Stimulated activated CD8-positive, alpha-beta memory T cell treated with anti-CD3 and anti-CD28 coated beads, Interleukin-7, amount 100 ng/mL, for 4 hours (primary cell): ENCODE measurements at regions not wholly inside any gene's neighbourhood (a gene's known extent, or its start where the extent isn't known, plus 50 kb on each side); places are given as distances from the start of the nearest gene placed in this dataset.

ENCODE experiments used
- DNase-seq, 2 donors: peaks; one replicate each; pipeline ENCODE4 v3.0.0-alpha.2; 2020; ENCODE audit warnings: low read depth in 2 of 2

DNA sequence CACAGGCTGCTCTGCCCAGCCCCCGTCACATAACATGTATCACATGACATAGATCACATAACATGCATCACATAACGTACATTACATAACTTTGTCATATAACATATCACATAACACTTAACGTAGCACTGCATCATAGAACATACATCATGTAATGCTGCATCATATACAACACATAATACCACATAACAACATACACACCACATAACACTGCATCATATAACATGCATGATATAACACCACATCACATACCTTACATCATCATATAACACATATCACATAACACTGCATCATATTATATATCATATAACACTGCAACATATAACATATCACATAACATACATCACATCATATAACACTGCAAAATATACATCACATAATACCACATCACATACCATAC lies 83.8 kb downstream of the AXIN2 start:
- DNase-seq, result no peak

DNA sequence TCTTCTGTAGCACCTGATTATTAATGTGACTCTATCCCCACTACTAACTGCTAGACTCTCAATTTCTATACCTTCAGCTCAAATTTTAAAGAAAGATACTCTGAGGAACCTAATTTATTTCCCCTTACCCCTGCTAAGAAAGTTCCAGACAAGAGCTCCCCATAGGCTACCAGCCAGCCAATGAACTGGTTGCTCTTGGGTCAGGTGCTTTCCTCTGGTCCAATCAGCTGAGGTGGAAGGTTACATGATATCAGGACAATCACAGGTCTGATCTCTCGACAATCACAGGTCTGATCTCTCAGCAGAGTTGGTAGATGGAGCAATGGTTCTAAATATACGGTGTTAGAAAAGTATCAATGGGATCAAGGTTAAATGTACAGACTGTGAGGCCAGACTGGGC lies 86.8 kb downstream of the AXIN2 start:
- DNase-seq, result no peak

DNA sequence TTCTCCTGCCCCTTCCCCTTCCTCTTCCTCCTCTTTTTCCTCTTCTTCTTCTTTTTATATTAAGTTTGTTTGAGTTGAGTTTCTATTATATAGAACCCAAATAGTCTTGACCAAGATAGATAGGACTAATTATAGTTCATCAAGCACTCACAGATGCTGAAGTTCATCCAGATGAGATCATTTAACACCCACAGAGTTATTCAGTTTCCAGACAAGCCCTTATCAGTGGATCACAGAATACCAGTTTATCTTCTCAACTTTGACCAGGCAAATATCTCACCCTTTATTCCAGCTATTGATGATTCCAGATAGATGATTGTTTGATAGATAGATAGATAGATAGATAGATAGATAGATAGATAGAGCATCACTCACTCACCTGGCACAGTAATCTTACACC lies 87.5 kb downstream of the AXIN2 start:
- no peak for DNase-seq

DNA sequence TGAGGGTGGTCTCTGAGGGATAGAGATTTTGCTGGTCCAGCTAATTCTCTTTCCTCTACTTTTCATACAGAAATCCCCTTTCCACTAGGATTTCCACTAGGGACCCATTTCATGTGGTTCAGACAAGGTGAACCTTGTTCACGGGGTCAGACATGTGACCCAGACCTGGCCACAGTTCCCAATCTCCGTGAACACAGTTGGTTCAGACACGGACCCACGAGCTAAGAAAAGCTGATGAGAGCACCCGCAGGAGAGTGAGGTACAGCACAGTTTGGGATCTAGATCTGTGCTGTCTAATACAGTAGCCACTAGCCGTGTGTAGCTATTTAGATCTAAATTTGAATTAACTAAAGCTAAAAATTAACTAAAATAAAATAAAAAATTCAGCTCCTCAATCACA lies 88.1 kb downstream of the AXIN2 start:
- no peak for DNase-seq

DNA sequence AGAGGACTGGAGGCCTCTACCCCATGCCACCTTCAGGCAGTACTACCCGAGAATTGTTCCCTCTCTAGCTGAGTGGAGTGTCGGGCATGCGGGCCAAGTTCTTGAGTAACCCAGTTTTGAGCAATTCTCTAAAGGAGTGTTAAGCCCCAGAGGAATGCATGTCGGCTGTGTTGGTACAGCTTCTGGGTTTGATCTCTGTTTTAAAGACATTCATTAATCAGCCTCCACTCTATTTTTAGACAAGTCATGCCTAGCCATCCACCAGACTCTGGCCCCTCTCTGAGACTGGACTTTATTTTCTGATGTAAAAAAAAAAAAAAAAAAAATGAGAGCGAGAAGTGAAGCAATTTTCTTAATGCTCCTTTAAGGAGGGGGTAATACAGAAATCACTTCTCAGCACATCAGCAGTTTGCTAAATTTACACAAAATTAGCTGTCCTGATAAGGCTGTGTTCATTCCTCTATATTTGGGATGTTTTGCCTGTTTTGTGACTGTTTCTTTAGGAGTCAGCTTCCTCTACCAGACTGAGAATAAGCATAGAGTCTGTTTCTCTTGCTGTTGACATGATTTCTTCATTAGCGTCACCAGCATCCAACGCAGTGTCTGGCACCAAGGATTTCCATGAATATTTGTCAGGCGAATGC lies 88.7 kb downstream of the AXIN2 start:
- no peak for DNase-seq

DNA sequence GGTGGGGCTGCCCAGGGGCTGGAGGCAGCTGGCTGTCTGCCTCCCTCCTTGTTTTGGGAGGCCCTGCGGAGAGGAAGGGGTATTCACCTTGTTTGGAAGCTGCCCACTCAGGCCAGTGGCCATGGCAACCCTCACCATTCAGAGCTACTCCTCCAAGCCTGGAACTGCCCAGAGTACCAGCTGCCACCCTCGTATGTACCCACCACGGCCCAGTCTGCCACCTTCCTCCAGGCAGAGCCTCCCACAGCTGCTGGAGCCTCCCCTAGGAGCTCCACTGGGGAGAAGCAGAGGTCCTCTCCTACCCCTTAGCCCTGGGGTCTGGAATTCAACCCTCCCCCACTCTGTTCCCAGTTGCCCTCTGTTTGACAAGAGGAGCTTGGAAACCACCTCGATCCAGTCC lies 90.7 kb downstream of the AXIN2 start:
- no peak for DNase-seq

DNA sequence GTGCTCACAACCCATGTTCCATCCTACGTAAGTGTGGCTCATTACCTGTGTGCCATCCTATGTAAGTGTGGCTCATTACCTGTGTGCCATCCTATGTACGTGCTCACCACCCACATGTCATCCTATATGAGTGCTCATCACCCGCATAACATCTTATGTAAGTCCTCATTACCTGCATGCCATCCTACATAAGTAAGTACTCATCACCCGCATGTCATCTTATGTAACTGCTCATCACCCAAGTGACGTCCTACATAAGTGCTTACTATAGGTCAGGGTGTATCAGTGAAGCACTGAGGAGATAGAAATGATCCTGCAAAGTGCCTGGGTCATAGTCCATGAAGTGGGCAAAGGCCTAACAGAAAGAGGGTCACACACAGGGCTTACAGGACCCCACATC lies 93.1 kb downstream of the AXIN2 start:
- DNase-seq, result no peak

DNA sequence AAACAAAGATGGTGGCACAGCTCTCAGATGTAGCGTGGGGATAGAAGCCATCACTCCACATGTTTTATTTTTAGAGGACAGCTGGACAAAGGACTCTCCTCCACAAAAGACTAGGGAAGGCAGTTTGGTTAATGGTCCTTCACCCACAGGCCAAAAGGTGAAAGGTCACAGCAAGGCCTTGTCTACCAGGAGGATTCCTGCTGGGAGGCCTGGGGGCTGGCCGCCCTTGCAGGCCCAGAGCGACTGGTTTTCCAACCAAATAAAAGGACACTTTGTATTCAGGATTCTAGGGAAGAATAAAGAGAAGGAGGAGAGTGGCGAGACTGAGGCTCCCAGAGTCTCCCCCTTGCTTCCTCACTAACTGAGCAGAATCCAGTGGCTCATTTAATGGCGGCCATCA lies 94.3 kb downstream of the AXIN2 start:
- DNase-seq, result no peak

DNA sequence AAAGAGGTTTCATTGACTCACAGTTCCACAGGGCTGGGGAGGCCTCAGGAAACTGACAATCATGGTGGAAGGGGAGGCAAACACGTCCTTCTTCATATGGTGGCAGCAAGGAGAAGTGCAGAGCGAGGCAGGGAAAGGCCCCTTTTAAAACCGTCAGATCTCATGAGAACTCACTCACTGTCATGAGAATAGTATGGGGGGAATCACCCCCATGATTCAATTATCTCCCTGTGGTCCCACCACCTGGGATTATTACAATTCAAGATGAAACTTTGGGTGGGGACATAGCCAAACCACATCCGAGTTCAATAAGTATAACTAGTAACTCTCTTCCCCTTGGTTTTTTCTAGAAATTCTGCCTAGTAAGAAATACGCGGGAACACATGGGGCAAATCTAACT lies 94.9 kb downstream of the AXIN2 start:
- no peak for DNase-seq

DNA sequence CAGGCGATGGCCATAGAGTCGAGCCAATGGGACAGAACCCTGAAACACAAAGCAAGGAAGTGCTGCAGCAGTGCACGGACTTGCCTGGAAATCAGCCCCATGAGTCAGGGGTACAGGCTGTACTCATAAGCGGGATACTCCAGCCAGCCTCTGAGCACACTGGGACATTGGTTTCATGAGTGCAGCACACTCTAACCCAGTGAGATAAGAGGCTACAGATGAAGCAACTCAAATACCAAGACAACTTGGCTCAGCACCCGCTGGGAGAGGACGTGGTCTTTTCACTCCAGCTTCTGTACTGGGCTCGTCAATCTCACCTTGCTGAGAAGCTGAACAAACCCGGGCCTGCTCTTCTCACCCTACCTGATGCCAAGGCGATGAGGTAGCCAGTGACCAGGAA lies 98.2 kb downstream of the AXIN2 start:
- no peak for DNase-seq

DNA sequence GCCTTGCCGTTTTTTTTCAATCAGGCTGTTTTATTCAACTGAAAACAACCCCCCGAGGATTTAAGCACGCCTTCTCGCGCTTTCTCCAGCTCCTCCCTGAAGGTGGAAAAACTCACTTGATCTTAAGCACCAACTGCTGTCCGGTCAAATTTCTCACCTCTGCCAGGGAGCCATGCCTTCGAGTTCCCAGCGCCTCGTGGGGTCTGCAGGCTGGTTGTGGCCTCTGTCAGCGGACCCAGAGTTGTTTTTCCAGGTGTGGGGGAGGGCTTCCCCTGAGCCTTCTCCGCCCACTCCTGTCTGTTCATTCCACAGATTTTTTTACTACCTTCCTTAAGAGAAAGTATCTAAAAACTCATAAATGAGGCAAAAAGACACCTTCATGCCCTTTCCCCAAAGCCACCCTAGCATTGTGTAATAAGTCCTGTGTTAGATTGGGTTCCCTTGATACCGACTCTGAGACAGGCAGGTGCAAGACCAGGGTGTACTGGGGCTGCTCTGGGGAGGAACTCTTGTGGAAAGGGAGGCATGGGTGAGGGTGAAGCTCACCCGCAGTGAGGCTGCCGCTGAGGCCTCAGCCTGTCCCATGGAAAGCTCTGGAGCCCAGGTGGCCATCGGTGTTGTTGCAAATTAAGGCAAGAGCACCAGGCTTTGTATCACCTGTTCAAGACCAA lies 101.6 kb downstream of the AXIN2 start:
- no peak for DNase-seq

DNA sequence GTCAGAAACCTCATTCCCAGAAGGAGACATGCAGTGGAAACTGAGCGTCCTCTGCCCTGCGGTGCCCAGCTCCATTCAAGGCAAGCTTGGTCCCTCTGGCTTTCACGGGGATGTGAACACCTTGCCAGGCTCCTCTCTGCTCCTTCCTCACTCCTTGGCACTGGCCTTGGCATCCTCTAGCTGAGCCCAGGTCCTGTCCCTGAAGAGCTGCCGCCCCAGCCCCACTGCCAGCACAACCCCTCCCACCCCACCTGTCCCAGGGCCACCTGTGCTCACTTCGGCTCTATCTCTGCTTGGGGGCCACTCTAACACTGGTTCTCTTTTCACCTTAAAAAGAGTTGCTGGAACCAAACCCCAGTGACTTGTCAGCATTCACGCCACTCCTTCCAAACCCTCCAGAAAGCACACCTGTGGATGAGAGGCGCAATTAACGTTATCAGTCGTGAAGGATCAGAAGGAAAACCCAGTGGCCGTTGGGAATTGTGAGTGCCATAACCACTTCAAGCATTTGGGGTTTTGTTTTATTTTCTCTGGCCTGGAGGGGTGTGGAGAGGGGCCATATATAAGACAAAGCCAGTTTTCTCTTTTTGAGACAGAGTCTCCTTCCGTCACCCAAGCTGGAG lies 103.7 kb downstream of the AXIN2 start:
- no peak for DNase-seq

DNA sequence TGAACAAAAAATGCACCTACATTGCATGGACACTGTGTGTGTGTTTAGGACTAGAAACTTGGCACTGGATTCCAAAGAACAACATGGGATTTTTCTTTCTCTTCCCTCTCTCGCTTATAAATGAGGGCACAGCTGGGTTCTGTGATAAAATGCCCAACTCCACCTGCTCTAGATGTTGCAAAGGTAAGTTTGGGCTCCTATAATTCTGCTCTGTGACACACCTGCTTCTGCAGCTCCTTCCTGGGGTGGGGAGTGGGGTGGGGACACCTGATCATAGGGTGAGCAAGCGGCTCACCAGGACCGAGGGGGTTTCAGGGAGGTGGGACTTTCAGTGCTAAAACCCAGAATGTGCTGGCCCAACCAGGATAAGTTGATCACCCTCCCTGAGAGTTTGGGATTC lies 104.3 kb downstream of the AXIN2 start:
- DNase-seq, result no peak

DNA sequence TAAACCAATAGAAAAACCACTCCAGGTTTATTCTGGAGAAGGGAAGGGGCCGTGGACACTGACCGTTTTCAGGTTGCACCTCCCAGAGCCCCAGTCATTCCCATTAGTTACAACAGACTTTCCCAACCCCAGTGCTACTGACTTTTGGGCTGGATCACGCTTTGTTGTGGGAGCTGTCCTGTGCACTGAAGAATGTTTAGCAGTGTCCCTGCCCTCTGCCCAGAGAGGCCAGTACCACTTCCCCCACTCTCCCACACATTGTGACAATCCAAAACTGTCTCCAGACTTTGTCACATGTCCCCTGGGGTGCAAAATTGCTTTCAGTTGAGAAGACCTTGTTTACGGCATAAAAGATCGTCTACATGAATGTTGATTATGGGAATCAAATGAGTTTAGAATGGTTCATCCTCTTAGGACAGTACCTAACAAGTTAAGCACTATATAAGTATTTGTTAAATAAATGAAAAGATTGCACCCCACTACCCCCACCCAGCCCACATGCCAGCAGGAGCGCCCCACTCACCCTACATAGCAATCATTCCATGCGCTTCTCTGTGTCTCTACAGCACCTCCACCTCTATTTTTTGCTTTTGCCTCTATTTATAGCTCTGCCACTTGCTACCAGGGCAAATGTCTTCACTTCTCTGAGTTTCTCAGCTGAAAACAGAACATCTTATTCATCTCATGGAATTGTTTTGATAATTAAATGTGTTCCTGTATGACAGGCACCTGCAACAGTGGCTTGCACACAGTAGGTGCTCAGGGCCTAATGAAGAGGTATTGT lies 104.9 kb downstream of the AXIN2 start:
- no peak for DNase-seq

DNA sequence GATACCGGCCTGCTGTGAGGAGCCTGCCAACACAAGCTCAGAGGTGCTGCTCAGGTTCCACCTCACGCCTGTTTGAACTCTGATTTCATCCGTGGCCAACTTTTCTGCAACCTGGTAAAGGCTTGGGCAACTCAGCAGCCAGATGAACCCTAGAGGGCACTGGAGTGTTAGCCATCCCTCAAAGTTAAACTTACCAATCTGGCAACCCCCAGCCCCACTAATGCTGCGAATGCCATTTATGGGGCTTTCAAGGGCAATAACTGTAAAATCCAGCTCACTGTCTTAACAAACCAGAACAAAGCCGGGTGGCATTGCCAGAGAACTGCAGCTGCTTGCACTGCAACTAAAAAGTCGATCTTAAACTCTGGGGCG lies 105.5 kb downstream of the AXIN2 start:
- no peak for DNase-seq

DNA sequence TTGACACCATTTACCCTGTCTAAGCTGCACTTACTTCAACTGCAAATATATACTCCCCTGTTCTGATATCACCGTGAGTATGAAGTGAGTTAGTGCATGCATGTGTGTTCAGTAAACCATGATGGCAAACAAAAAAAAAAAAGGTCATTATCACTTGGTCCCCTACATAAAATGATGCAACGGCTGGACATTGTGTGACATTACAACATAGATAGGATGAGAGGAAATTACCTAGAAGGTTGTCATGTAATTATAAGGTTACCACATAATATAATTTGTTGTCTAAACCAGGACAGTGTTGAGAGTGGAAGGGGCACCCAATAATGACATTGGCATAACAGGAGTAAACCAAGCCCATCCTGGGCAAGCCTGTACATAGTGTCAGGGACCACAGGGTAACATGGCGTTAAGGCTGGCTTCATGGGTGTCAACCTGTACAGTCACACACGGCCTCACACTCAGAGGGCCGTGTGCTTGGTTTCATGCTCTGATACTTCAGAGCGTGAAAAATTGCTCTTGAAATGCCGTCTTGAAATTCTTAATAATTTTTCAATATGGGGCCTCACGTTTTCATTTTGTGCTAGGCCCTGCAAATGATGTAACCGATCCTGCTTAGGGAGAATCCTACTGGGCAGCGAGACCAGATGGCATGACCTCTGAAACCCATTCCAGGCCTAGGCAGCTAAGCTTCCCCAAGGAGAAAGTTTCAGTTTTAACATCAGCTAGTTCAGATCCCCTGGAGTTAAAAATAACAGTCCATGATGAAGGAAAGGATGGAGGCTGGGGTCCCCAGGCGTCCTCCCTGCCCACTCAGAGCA lies 106.1 kb downstream of the AXIN2 start:
- DNase-seq, result no peak

DNA sequence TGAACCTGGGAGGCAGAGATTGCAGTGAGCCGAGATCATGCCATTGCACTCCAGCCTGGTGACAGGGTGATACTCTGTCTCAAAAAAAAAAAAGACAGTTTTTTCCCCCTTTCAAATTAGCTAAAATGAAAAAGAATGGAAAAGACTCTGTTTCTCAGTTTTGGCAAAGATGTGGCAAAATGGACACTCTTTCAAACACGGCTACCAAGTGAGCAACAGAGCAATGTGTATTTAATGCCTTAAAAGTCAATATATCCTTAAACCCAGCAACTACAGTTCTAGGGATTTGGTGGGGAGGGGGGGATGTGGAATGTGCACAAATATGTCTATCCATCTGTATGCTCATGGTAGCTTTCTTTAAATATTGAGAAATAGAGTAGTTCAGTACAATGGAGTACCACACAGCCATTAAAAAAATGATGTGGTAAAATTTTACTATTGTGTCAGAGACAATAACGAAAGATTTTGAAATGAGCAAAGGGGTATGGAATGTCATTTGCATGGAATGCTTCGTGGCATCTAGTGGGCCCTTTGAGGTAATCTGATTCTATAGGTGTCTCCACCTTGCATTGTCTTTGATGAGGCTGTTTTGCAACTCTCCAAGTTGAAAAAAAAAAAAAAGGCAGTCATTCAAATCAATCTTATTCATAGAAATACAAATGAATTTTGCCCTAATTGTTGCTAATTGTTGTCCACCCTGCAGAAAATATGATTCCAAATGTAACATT lies 108.1 kb downstream of the AXIN2 start:
- no peak for DNase-seq

DNA sequence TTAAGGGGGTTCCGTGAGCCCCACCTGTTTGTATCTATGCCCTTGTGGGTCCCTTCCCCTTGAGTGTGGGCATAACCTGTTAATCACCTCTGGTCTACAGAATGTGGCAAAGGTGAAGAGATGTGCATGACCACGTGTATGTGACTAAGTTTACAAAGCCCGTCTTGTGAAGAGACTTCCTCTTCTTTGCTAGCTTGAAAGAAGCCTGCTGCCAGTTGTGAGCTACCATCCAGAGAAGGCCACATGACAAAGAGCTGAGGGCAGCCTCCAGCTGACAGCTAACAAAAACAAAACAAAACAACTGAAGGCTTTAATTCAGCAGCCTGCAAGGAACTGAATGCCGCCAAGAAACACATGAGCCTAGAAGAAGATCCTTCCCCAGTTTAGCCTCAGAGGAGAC lies 112.0 kb downstream of the AXIN2 start:
- DNase-seq, result no peak

DNA sequence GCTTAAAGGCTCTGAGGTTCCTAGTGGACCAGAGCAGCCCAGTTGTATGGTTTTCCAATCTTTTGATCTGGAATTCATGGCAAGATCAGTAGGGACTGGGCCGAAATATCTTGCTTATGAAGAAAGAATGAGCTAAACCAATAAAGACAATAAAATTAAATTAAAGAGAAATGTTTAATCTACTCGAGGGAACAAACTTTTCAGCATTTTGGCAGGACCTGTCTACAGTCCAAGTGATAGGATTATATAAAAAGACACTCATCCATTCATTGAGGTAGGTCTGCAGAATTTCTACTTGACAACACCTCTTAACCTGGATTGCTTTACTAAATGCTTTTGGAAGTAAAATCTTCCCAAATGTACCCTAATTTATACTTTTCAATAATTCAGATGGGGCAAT lies 113.6 kb downstream of the AXIN2 start:
- no peak for DNase-seq

DNA sequence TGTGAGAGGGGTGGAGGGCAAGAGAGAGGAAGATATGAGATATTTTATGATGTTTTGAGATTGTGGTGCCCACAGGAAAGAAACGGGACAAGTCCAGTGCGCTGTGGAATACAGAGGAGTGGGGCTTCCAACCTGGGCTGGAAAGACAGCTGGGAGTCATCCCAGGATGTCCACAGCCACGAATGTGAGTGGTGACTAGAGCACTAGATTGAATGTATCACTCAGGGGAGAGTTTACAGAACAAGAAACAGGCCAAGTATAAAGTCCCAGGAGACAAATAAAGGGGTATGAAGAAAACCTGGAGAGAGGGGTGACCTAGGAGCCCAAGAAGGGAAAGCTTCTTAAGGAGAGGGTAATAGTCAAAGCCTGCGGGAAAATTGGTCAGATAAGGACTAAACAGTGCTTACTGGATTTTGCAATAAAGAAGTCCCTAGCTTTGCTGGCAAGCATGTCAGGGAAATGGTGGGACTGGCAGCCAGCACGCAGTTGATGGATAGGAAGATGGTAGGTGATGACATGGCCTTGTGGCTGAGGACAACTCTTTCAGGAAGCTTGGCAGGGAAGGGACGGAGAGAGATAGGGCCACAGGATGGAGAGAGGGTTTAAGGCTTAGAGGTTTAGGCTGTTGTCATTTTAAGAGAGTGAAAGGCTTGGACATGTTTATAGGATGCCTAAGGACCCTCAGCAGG lies 114.5 kb downstream of the AXIN2 start:
- no peak for DNase-seq

DNA sequence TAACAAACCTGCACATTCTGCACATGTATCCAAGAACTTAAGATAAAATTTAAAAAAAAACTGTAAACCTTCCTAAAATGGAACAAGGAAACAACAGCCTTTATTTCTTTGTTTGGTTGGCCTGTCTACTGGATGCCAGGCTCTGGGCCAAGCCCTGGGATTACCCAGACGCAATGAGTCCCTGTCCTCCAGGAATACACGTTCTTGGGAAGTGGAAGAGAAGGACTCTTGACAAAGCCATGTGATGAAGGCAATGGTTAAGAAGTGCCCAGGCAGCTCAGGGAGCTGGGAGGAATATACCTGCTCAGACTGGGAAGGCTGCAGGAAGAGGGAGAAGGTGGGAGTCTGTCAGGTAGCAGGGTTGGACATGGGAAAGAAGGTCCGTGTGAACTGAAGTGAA lies 115.4 kb downstream of the AXIN2 start:
- no peak for DNase-seq
